ENCODE measurements at regions not wholly inside any gene's neighbourhood (a gene's known extent, or its start where the extent isn't known, plus 50 kb on each side); places are given as distances from the start of the nearest gene placed in this dataset.

DNA sequence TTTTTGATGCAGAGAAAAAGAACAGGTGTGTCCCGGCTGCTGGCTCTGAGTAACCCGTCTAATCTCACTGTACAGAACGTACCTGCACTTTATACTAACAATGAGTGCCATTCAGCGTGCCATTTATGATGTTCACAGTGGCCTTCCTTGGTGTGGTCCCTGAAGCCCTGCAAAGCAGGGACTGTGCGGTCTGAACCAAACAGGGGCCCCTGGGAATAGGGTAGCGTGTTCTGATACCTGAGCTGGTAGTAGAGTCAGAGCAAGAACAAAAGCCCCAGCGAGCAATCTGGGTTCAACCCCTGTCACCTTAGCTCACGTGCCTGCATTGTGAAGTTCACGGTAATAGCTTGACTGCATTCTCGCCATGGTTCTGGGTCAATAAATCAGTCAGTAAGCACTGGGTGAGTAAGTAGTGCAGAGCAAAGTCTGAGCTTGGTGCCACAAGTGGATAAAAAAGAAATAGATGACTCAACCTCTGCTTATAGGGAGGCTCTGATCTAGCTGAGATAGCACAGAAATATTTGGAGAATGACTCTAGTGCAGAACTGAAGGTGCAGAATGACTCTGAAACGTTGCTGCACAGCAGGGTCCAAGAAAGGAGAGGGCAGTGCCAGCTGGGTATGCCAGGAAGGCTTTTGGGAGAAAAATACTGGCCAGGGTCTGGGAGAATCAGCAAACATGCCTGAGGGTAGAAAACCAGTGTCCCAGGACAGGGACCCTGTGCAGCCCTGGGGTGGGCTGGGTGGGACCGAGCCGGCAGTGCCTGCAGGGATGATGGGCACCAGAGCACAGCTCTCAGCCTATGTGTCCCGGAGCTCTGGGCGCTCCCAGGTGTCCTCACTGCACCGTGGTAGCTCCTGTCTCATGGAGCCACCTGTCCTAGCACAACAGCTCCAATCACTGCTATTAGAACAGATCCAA is 125.9 kb downstream of the RHOU start (continued):
- TF ChIP-seq, protein P1, sequence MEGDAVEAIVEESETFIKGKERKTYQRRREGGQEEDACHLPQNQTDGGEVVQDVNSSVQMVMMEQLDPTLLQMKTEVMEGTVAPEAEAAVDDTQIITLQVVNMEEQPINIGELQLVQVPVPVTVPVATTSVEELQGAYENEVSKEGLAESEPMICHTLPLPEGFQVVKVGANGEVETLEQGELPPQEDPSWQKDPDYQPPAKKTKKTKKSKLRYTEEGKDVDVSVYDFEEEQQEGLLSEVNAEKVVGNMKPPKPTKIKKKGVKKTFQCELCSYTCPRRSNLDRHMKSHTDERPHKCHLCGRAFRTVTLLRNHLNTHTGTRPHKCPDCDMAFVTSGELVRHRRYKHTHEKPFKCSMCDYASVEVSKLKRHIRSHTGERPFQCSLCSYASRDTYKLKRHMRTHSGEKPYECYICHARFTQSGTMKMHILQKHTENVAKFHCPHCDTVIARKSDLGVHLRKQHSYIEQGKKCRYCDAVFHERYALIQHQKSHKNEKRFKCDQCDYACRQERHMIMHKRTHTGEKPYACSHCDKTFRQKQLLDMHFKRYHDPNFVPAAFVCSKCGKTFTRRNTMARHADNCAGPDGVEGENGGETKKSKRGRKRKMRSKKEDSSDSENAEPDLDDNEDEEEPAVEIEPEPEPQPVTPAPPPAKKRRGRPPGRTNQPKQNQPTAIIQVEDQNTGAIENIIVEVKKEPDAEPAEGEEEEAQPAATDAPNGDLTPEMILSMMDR (CRISPR knock-in tag; IDR thresholded peaks at IDR 0.05), result no peak
- TF ChIP-seq, protein P2, sequence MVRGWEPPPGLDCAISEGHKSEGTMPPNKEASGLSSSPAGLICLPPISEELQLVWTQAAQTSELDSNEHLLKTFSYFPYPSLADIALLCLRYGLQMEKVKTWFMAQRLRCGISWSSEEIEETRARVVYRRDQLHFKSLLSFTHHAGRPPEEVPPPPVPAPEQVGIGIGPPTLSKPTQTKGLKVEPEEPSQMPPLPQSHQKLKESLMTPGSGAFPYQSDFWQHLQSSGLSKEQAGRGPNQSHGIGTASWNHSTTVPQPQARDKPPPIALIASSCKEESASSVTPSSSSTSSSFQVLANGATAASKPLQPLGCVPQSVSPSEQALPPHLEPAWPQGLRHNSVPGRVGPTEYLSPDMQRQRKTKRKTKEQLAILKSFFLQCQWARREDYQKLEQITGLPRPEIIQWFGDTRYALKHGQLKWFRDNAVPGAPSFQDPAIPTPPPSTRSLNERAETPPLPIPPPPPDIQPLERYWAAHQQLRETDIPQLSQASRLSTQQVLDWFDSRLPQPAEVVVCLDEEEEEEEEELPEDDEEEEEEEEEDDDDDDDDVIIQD (CRISPR knock-in tag; IDR thresholded peaks at IDR 0.05; ENCODE audit: low read depth), result 0 out of 2 replicates have a peak, but pooled peaks have one; percentile 57
- TF ChIP-seq ZFP1 (CRISPR knock-in tag; IDR thresholded peaks at IDR 0.05), result peak; percentile 80
- TF ChIP-seq ZFP82 (CRISPR knock-in tag; IDR thresholded peaks at IDR 0.05; ENCODE audit: borderline replicate concordance), result no peak
- TF ChIP-seq ATF7 (IDR thresholded peaks at IDR 0.05), result 0 out of 2 replicates have a peak, but pooled peaks have one; percentile 33
- TF ChIP-seq ATF7 (CRISPR knock-in tag; IDR thresholded peaks at IDR 0.05), result no peak
- TF ChIP-seq, protein P3, sequence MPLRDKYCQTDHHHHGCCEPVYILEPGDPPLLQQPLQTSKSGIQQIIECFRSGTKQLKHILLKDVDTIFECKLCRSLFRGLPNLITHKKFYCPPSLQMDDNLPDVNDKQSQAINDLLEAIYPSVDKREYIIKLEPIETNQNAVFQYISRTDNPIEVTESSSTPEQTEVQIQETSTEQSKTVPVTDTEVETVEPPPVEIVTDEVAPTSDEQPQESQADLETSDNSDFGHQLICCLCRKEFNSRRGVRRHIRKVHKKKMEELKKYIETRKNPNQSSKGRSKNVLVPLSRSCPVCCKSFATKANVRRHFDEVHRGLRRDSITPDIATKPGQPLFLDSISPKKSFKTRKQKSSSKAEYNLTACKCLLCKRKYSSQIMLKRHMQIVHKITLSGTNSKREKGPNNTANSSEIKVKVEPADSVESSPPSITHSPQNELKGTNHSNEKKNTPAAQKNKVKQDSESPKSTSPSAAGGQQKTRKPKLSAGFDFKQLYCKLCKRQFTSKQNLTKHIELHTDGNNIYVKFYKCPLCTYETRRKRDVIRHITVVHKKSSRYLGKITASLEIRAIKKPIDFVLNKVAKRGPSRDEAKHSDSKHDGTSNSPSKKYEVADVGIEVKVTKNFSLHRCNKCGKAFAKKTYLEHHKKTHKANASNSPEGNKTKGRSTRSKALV (CRISPR knock-in tag; IDR thresholded peaks at IDR 0.05), result no peak
- peak in 1 of 2 experiments; percentile 33; a peak in 1 of 4 replicates for TF ChIP-seq KLF16 (CRISPR knock-in tag; IDR thresholded peaks at IDR 0.05)
- TF ChIP-seq ARNT2 (CRISPR knock-in tag; IDR thresholded peaks at IDR 0.05; ENCODE audit: low read depth), result peak; percentile 24; the same call in 1 of the 2 replicates
- TF ChIP-seq, protein P4, sequence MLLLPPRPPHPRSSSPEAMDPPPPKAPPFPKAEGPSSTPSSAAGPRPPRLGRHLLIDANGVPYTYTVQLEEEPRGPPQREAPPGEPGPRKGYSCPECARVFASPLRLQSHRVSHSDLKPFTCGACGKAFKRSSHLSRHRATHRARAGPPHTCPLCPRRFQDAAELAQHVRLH (CRISPR knock-in tag; IDR thresholded peaks at IDR 0.05; ENCODE audit: borderline replicate concordance, low read depth), result peak; percentile 71; the same call in 1 of the 2 replicates
- TF ChIP-seq ZNF235 (CRISPR knock-in tag; IDR thresholded peaks at IDR 0.05; ENCODE audit: borderline replicate concordance), result no peak
- TF ChIP-seq SAFB2 (CRISPR knock-in tag; IDR thresholded peaks at IDR 0.05; ENCODE audit: borderline replicate concordance, low read depth), result no peak
- TF ChIP-seq MEIS1 (CRISPR knock-in tag; IDR thresholded peaks at IDR 0.05; ENCODE audit: borderline replicate concordance), result peak; percentile 60; the same call in 1 of the 2 replicates
- TF ChIP-seq SRF (IDR thresholded peaks at IDR 0.05; ENCODE audit: low read depth, low read length), result no peak
- TF ChIP-seq, protein P5, sequence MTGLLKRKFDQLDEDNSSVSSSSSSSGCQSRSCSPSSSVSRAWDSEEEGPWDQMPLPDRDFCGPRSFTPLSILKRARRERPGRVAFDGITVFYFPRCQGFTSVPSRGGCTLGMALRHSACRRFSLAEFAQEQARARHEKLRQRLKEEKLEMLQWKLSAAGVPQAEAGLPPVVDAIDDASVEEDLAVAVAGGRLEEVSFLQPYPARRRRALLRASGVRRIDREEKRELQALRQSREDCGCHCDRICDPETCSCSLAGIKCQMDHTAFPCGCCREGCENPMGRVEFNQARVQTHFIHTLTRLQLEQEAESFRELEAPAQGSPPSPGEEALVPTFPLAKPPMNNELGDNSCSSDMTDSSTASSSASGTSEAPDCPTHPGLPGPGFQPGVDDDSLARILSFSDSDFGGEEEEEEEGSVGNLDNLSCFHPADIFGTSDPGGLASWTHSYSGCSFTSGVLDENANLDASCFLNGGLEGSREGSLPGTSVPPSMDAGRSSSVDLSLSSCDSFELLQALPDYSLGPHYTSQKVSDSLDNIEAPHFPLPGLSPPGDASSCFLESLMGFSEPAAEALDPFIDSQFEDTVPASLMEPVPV (CRISPR knock-in tag; IDR thresholded peaks at IDR 0.05), result 0 out of 2 replicates have a peak, but pooled peaks have one; percentile 34
- TF ChIP-seq SMAD9 (CRISPR knock-in tag; IDR thresholded peaks at IDR 0.05), result no peak
- no peak for TF ChIP-seq ZNF382 (CRISPR knock-in tag; IDR thresholded peaks at IDR 0.05; ENCODE audit: borderline replicate concordance)
- TF ChIP-seq ELF3 (CRISPR knock-in tag; IDR thresholded peaks at IDR 0.05), result peak; percentile 69
- TF ChIP-seq, protein P6, sequence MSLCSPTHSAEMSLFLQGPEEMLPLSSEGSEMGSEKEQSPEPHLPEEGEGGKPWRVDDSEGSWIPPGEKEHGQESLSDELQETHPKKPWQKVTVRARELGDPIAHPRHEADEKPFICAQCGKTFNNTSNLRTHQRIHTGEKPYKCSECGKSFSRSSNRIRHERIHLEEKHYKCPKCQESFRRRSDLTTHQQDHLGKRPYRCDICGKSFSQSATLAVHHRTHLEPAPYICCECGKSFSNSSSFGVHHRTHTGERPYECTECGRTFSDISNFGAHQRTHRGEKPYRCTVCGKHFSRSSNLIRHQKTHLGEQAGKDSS (CRISPR knock-in tag; IDR thresholded peaks at IDR 0.05; ENCODE audit: borderline replicate concordance, low read depth), result no peak
- TF ChIP-seq ZNF629 (CRISPR knock-in tag; conservative IDR thresholded peaks at IDR 0.05), result peak; percentile 31; the same call in 1 of the 2 replicates

All from HepG2 (cell line).